Globus pallidus (tissue), 1 donor: ENCODE measurements at regions not wholly inside any gene's neighbourhood (a gene's known extent, or its start where the extent isn't known, plus 50 kb on each side); places are given as distances from the start of the nearest gene placed in this dataset.
"Not testable (repeated sequence)": the region's sequence is repeated elsewhere in the genome, so short reads cannot be mapped to it uniquely, and the experiment has no call there.

Source experiments
- DNase-seq: peaks from one replicate; pipeline ENCODE4 v3.0.0-alpha.2; 2015; ENCODE audit warnings: low spot score

- DNase-seq: peak; percentile 7
Observed at GRCh38 chr1:219433496-219434131, 179.3 kb downstream of the ZC3H11B start.

GRCh38 chr1:219433001-219433400, 179.9 kb downstream of the ZC3H11B start:
- no peak for DNase-seq

GRCh38 chr1:219432191-219432606, 180.7 kb downstream of the ZC3H11B start:
- DNase-seq: no peak

- DNase-seq: no peak
Observed at GRCh38 chr1:219430419-219430818, 182.5 kb downstream of the ZC3H11B start.

- no peak for DNase-seq
Observed at GRCh38 chr1:219428651-219429050, 184.3 kb downstream of the ZC3H11B start.

GRCh38 chr1:219427989-219428388, 184.9 kb downstream of the ZC3H11B start:
- no peak for DNase-seq

GRCh38 chr1:219427403-219427802, 185.5 kb downstream of the ZC3H11B start:
- DNase-seq: no peak

GRCh38 chr1:219422811-219423598, 189.9 kb downstream of the ZC3H11B start:
- DNase-seq: no peak

- no peak for DNase-seq
Observed at GRCh38 chr1:219420913-219421312, 192.0 kb downstream of the ZC3H11B start.

- no peak for DNase-seq
Observed at GRCh38 chr1:219419860-219420259, 193.0 kb downstream of the ZC3H11B start.

- no peak for DNase-seq
Observed at GRCh38 chr1:219419065-219419464, 193.8 kb downstream of the ZC3H11B start.

GRCh38 chr1:219417610-219418009, 195.3 kb downstream of the ZC3H11B start:
- no peak for DNase-seq

- DNase-seq: peak; percentile 37
Observed at GRCh38 chr1:219416598-219417238, 196.2 kb downstream of the ZC3H11B start.

- no peak for DNase-seq
Observed at GRCh38 chr1:219415915-219416314, 197.0 kb downstream of the ZC3H11B start.

- DNase-seq: no peak
Observed at GRCh38 chr1:219415433-219415832, 197.5 kb downstream of the ZC3H11B start.

GRCh38 chr1:219414250-219414649, 198.7 kb downstream of the ZC3H11B start:
- no peak for DNase-seq

- DNase-seq: no peak
Observed at GRCh38 chr1:219413536-219413935, 199.4 kb downstream of the ZC3H11B start.

GRCh38 chr1:219412772-219413171, 200.1 kb downstream of the ZC3H11B start:
- no peak for DNase-seq

GRCh38 chr1:219410721-219411120, 202.2 kb downstream of the ZC3H11B start:
- DNase-seq: not testable (repeated sequence)

GRCh38 chr1:219405531-219406331, 207.2 kb downstream of the ZC3H11B start:
- DNase-seq: no peak

GRCh38 chr1:219404629-219405028, 208.3 kb downstream of the ZC3H11B start:
- no peak for DNase-seq

- DNase-seq: no peak
Observed at GRCh38 chr1:219402925-219403324, 210.0 kb downstream of the ZC3H11B start.
